NCI-H1105 treated with DMSO at 0.1 percent for 48 hours (cell line): ENCODE measurements at regions not wholly inside any gene's neighbourhood (a gene's known extent, or its start where the extent isn't known, plus 50 kb on each side); places are given as distances from the start of the nearest gene placed in this dataset.

Source experiments
- DNase-seq: peaks from one replicate; lab custom pipeline; 2025; lab: John Stamatoyannopoulos, UW

DNA sequence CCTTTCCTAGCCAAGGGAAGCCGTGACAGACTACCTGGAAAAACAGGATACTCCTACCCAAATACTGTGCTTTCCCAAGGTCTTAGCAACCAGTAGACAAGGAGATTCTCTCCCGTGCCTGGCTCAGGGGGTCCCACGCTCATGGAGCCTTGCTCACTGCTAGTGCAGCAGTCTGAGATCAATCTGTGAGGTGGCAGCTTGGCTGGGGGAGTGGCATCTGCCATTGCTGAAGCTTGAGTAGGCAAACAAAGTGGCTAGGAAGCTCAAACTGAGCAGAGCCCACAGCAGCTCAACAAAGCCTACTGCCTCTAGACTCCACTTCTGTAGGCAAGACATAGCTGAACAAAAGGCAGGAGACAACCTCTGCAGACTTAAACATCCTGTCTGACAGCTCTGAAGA is 177.1 kb downstream of the PARM1 start:
- no peak for DNase-seq

DNA sequence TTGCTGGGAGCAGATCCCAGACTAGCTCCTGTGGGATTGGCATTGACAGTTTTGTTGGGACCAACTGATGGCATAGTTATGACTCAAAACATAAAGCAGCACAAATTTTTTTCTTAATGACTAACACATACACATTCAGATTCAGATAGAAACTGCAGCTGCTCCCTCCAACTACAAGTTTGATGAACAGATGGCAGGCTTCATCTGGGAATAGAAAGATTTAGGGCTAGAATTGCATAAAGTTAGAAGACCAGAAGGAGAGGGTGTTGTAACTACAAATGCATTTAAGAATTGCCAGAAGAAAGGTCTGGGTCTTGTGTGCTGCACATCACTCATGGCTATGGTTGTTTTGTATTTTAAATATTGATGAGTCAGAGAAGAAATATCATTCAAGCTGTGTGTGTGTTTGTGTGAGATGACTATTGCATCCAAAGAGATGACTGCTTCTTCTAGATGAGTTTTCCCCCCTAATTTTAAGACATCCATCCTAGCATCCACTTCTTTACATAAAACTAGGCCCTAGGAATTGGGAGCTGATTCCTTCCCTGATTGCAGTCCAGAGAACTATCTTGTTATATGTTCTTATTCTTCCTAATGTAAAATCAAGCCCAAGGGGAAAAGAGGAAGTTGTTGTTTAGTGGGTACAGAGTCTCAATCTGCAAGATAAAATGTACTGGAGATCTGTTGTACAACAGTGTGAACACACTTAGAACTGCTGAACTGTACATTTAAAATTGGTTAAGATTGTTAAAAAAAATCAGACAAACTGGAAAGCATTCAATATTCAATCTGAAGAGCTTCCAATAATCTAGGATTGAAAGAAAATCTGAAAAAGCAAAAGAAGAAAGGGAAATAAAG is 175.1 kb downstream of the PARM1 start:
- no peak for DNase-seq

DNA sequence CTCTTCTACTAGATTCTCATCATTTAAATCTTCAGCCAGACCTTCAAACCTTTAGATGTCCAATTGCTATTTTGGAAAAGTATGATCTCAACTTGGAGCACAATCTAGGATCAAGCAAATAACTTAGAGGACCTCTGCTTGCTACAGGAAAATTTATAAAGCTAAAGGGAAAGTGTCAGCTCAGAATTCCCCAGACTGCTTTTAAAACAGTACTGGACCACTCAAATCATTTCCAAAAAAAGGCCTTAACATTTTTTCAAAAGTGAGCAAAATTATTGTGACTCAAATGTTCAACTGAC is 169.8 kb downstream of the PARM1 start:
- no peak for DNase-seq

DNA sequence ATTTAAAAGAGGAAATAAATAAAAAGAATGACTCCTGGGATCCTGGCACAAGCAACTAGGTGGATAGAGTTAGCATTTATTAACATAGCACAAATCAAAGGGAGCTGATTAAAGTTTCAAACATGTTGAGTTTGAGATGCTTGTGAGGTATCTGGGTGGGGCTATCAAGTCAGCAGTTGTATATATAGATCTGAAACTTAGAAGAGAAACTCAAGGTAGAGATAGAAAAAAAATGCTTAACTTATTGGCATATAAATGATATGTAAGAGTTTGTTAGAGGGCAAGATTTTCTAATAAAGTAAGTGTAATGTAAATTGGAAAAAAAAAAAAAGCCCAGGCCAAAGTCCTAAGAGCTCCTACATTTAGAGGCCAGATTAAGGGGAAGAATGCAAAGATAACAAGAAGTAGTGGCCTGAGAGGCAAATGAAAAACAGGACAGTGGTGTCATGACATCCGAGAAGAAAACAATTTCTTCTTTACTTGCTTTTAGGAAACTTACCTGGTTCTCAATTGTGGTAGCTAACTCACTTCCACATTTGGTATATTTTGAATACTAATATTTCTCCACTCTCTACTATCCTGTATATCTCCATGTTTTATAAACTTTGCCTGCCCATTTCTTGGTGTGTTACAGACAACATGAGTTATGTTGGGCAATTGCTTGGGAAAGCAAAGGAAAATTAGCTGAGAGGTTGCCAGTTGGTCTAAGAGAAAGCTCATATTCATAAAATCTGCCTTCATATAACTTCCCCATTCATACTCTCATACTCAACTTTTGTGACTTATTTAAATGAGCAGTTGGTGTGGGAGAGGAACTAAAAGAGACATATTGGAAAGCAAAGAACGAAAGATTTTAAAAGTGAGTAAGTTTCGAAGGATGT is 169.2 kb downstream of the PARM1 start:
- no peak for DNase-seq
